ENCODE measurements at regions not wholly inside any gene's neighbourhood (a gene's known extent, or its start where the extent isn't known, plus 50 kb on each side); places are given as distances from the start of the nearest gene placed in this dataset.

DNA sequence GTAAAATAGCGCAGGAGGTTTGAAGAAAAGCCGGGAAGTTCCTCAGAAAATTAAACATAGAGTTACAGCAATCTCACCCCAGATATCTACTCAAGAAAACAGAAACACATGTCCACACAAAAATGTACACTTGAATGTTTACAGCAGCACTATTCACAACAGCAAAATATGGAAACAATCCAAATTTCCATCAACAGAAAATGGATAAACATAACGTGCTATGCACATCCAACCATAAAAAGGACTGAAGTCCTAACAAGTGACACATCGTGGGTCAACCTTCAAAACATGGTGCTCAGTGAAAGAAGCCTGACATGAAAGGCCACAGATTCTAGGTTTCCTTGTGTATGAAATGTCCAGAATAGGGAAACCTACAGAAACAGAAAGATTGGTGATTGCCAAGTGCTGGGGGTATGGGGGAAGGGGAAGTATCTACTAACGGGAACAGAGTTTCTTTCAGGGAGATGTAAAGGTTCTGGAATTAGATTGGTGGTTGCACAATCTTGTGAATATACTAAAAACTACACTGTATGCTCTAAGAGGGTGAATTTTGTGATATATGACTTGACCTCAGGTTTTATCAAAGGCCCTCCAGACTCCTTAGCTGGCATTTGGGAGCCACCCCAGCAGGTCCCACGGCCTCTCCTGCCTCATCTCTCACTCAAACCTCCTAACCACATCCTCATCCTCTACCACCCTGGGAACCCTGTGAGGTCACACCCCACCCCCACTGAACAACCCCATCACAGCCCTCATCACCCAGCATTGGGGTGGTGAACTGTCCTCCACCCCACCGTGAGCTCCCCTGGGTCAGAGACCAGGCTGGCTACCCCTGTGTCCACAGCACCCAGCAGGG lies 69.2 kb upstream of the PRR5 start:
- CTCF ChIA-PET: no interaction called here
- Histone ChIP-seq H3K4me1 (ENCODE audit: control insufficient read depth, insufficient read depth, low read length) (no peaks in the 10 kb centered on the region), H3K9me3 (ENCODE audit: control insufficient read depth, insufficient read depth, low read depth, low read length) (no peaks in the 10 kb centered on the region), H3K4me3 (ENCODE audit: low read depth, low read length) (no peak overlapping the region), H3K27ac (ENCODE audit: extremely low read depth, low read depth, low read length) (no peak overlapping the region), H3K36me3 (ENCODE audit: control insufficient read depth in 2 of 2, insufficient read depth in 1 of 2, low read length in 2 of 2) (no peaks in the 10 kb centered on the region)
- no peak for TF ChIP-seq ZNF596 (tag by site-specific recombination; IDR thresholded peaks at IDR 0.05)
- TF ChIP-seq, protein P1, sequence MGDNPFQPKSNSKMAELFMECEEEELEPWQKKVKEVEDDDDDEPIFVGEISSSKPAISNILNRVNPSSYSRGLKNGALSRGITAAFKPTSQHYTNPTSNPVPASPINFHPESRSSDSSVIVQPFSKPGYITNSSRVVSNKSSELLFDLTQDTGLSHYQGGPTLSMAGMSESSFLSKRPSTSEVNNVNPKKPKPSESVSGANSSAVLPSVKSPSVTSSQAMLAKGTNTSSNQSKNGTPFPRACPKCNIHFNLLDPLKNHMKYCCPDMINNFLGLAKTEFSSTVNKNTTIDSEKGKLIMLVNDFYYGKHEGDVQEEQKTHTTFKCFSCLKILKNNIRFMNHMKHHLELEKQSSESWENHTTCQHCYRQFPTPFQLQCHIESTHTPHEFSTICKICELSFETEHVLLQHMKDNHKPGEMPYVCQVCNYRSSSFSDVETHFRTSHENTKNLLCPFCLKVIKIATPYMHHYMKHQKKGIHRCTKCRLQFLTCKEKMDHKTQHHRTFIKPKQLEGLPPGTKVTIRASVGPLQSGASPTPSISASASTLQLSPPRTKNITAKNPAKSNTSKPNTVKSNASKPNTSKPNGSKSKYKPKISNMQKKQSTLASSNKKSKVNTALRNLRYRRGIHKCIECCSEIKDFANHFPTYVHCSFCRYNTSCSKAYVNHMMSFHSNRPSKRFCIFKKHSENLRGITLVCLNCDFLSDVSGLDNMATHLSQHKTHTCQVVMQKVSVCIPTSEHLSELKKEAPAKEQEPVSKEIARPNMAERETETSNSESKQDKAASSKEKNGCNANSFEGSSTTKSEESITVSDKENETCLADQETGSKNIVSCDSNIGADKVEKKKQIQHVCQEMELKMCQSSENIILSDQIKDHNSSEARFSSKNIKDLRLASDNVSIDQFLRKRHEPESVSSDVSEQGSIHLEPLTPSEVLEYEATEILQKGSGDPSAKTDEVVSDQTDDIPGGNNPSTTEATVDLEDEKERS (tag by site-specific recombination; IDR thresholded peaks at IDR 0.05): no peak
- TF ChIP-seq ZNF221 (tag by site-specific recombination; IDR thresholded peaks at IDR 0.05; ENCODE audit: borderline replicate concordance): no peak
- no peak for TF ChIP-seq PRDM1 (tag by site-specific recombination; IDR thresholded peaks at IDR 0.05)
- TF ChIP-seq ZNF10 (tag by site-specific recombination; IDR thresholded peaks at IDR 0.05): no peak
- no peak for TF ChIP-seq ZBTB48 (tag by site-specific recombination; IDR thresholded peaks at IDR 0.05)
- no peak for TF ChIP-seq ZNF350 (tag by site-specific recombination; IDR thresholded peaks at IDR 0.05)
- no peak for TF ChIP-seq KLF10 (tag by site-specific recombination; IDR thresholded peaks at IDR 0.05)
- no peak for TF ChIP-seq ZNF37A (tag by site-specific recombination; IDR thresholded peaks at IDR 0.05)
- POLR2A ChIA-PET: no interaction called here

DNA sequence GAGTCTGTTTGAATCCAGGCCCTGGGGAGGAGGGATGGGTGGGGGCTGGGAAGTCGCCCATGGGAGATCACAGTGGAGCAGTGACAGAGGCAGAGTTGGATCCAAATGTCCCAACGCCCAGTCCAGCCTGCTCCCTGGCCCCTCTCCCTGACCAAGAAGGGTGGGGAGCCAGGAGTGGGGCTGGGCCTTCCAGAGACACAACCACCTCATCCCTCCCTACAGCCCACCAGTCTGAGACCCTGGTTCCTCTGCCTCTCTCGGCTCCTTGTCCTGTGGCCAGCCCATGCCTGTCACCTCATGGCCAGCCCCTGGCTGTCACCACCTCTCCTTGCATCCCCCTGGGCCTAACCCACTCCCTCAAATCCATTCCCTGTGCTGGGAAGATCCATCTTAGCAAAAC lies 71.2 kb upstream of the PRR5 start:
- no peak overlapping the region for H3K27ac ChIP-seq (ENCODE audit: extremely low read depth, low read depth, low read length)
- H3K36me3 ChIP-seq (ENCODE audit: control insufficient read depth in 2 of 2, insufficient read depth in 1 of 2, low read length in 2 of 2): no peaks in the 10 kb centered on the region
- no peak overlapping the region for H3K4me3 ChIP-seq (ENCODE audit: low read depth, low read length)
- no peaks in the 10 kb centered on the region for H3K4me1 ChIP-seq (ENCODE audit: control insufficient read depth, insufficient read depth, low read length)
- no peaks in the 10 kb centered on the region for H3K9me3 ChIP-seq (ENCODE audit: control insufficient read depth, insufficient read depth, low read depth, low read length)
- CTCF ChIA-PET: interaction anchor here (1.3 kb wide), 1 partner anchor 638 kb away, joined by 4 read pairs; no protein-coding TSS in a partner anchor
- POLR2A ChIA-PET: no interaction called here
- TF ChIP-seq OVOL3 (tag by site-specific recombination; IDR thresholded peaks at IDR 0.05) (no peak), ZFP69B (tag by site-specific recombination; IDR thresholded peaks at IDR 0.05) (no peak), ZNF202 (tag by site-specific recombination; IDR thresholded peaks at IDR 0.05; ENCODE audit: borderline replicate concordance) (no peak), ZNF274 (IDR thresholded peaks at IDR 0.05; ENCODE audit: low read length) (no peak), ZNF274 (tag by site-specific recombination; IDR thresholded peaks at IDR 0.05; ENCODE audit: borderline replicate concordance) (no peak), ZNF2 (tag by site-specific recombination; IDR thresholded peaks at IDR 0.05) (no peak), ZNF473 (tag by site-specific recombination; IDR thresholded peaks at IDR 0.05) (no peak), ZNF510 (tag by site-specific recombination; IDR thresholded peaks at IDR 0.05; ENCODE audit: insufficient replicate concordance) (no peak), PRDM1 (tag by site-specific recombination; IDR thresholded peaks at IDR 0.05) (no peak), ZNF76 (tag by site-specific recombination; IDR thresholded peaks at IDR 0.05; ENCODE audit: borderline replicate concordance, low read depth) (no peak), ZNF658 (tag by site-specific recombination; IDR thresholded peaks at IDR 0.05) (no peak), HOXC10 (CRISPR knock-in tag; IDR thresholded peaks at IDR 0.05) (no peak), ZNF585B (tag by site-specific recombination; IDR thresholded peaks at IDR 0.05) (no peak), ZNF394 (tag by site-specific recombination; IDR thresholded peaks at IDR 0.05; ENCODE audit: borderline replicate concordance) (no peak), ZBTB20 (tag by site-specific recombination; IDR thresholded peaks at IDR 0.05) (no peak)
- TF ChIP-seq, protein P2, sequence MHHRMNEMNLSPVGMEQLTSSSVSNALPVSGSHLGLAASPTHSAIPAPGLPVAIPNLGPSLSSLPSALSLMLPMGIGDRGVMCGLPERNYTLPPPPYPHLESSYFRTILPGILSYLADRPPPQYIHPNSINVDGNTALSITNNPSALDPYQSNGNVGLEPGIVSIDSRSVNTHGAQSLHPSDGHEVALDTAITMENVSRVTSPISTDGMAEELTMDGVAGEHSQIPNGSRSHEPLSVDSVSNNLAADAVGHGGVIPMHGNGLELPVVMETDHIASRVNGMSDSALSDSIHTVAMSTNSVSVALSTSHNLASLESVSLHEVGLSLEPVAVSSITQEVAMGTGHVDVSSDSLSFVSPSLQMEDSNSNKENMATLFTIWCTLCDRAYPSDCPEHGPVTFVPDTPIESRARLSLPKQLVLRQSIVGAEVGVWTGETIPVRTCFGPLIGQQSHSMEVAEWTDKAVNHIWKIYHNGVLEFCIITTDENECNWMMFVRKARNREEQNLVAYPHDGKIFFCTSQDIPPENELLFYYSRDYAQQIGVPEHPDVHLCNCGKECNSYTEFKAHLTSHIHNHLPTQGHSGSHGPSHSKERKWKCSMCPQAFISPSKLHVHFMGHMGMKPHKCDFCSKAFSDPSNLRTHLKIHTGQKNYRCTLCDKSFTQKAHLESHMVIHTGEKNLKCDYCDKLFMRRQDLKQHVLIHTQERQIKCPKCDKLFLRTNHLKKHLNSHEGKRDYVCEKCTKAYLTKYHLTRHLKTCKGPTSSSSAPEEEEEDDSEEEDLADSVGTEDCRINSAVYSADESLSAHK (tag by site-specific recombination; IDR thresholded peaks at IDR 0.05): no peak
- TF ChIP-seq, protein P3, sequence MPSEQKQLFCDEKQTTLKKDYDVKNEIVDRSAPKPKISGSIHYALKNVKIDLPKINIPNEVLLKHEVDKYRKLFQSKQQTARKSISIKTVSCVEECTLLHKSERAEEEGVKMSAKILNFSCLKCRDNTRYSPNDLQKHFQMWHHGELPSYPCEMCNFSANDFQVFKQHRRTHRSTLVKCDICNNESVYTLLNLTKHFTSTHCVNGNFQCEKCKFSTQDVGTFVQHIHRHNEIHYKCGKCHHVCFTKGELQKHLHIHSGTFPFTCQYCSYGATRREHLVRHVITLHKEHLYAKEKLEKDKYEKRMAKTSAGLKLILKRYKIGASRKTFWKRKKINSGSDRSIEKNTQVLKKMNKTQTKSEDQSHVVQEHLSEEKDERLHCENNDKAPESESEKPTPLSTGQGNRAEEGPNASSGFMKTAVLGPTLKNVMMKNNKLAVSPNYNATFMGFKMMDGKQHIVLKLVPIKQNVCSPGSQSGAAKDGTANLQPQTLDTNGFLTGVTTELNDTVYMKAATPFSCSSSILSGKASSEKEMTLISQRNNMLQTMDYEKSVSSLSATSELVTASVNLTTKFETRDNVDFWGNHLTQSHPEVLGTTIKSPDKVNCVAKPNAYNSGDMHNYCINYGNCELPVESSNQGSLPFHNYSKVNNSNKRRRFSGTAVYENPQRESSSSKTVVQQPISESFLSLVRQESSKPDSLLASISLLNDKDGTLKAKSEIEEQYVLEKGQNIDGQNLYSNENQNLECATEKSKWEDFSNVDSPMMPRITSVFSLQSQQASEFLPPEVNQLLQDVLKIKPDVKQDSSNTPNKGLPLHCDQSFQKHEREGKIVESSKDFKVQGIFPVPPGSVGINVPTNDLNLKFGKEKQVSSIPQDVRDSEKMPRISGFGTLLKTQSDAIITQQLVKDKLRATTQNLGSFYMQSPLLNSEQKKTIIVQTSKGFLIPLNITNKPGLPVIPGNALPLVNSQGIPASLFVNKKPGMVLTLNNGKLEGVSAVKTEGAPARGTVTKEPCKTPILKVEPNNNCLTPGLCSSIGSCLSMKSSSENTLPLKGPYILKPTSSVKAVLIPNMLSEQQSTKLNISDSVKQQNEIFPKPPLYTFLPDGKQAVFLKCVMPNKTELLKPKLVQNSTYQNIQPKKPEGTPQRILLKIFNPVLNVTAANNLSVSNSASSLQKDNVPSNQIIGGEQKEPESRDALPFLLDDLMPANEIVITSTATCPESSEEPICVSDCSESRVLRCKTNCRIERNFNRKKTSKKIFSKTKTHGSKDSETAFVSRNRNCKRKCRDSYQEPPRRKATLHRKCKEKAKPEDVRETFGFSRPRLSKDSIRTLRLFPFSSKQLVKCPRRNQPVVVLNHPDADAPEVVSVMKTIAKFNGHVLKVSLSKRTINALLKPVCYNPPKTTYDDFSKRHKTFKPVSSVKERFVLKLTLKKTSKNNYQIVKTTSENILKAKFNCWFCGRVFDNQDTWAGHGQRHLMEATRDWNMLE (tag by site-specific recombination; conservative IDR thresholded peaks at IDR 0.05; ENCODE audit: low read depth): no peak
